Osteocyte (in vitro differentiated cells): ENCODE measurements at regions not wholly inside any gene's neighbourhood (a gene's known extent, or its start where the extent isn't known, plus 50 kb on each side); places are given as distances from the start of the nearest gene placed in this dataset.
A peak's percentile ranks its signal among the peaks of the same experiment; 100 is the strongest.

Source experiments
- DNase-seq: peaks from one replicate; pipeline ENCODE4 v3.0.0; 2021; ENCODE audit warnings: mixed read lengths; ENCODE audit not compliant: unreplicated experiment; ENCODE audit errors: extremely low spot score
- H3K27ac Mint-ChIP-seq: one replicate; pipeline ENCODE4 v1.8.0; 2021; ENCODE audit warnings: mild to moderate bottlenecking, mixed read lengths; ENCODE audit not compliant: unreplicated experiment
- H3K27me3 Mint-ChIP-seq: one replicate; pipeline ENCODE4 v1.8.0; 2021; ENCODE audit warnings: mixed read lengths; ENCODE audit not compliant: unreplicated experiment
- H3K36me3 Mint-ChIP-seq: one replicate; pipeline ENCODE4 v1.8.0; 2021; ENCODE audit warnings: mixed read lengths; ENCODE audit not compliant: unreplicated experiment
- H3K4me1 Mint-ChIP-seq: one replicate; pipeline ENCODE4 v1.8.0; 2021; ENCODE audit warnings: mixed read lengths; ENCODE audit not compliant: unreplicated experiment
- H3K4me3 Mint-ChIP-seq: one replicate; pipeline ENCODE4 v1.8.0; 2021; ENCODE audit warnings: mild to moderate bottlenecking, moderate library complexity, mixed read lengths; ENCODE audit not compliant: unreplicated experiment
- H3K9me3 Mint-ChIP-seq: one replicate; pipeline ENCODE4 v1.8.0; 2021; ENCODE audit warnings: mixed read lengths; ENCODE audit not compliant: unreplicated experiment
- TF ChIP-seq, protein P1 (sequence below): fragments of 200-600 bp; sonication (generic); IDR thresholded peaks from 2 replicates; pipeline ENCODE4 v1.5.0; 2021; ENCODE audit warnings: antibody characterized with exemption, mild to moderate bottlenecking, moderate library complexity

DNA sequence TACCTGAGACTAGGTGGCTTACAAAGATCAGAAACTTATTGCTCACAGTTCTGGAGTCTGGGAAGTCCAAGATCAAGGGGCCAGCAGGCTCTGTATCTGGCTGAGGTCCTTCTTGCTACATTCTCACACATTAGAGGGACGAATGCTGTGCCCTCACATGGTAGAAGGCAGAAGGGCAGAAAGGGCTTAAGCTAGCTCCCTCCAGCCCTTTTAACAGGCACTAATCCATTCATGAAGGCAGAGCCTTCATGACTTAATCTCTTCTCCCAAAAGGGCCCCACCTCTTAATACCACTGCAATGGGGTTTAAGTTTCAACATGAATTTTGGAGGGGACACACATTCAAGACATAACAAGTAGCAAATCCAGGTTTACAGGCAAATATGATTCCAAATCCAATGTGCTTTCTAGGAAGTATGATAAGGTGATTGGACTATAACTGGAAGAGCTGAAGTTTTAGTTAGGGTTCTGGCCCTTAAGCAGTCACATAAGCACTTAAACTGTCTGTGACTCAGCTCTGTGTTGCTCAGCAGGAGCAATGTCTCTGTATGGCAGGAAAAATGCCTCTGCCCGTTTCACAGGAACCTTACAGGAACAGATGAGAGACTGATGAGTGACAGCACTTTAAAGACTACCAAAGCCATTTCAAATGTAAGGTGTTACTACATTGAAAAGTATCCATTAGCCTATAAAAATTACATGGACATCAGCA, 119.6 kb upstream of the PTPRM start:
- Mint-ChIP-seq H3K36me3 (no peaks in the 10 kb centered on the region), H3K4me1 (no peaks in the 10 kb centered on the region), H3K9me3 (no peaks in the 10 kb centered on the region), H3K4me3 (no peak overlapping the region), H3K27ac (no peak overlapping the region), H3K27me3 (peaks cover 21% of the 10 kb centered on the region)
- no peak for DNase-seq
- TF ChIP-seq, protein P1, sequence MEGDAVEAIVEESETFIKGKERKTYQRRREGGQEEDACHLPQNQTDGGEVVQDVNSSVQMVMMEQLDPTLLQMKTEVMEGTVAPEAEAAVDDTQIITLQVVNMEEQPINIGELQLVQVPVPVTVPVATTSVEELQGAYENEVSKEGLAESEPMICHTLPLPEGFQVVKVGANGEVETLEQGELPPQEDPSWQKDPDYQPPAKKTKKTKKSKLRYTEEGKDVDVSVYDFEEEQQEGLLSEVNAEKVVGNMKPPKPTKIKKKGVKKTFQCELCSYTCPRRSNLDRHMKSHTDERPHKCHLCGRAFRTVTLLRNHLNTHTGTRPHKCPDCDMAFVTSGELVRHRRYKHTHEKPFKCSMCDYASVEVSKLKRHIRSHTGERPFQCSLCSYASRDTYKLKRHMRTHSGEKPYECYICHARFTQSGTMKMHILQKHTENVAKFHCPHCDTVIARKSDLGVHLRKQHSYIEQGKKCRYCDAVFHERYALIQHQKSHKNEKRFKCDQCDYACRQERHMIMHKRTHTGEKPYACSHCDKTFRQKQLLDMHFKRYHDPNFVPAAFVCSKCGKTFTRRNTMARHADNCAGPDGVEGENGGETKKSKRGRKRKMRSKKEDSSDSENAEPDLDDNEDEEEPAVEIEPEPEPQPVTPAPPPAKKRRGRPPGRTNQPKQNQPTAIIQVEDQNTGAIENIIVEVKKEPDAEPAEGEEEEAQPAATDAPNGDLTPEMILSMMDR = no peak

DNA sequence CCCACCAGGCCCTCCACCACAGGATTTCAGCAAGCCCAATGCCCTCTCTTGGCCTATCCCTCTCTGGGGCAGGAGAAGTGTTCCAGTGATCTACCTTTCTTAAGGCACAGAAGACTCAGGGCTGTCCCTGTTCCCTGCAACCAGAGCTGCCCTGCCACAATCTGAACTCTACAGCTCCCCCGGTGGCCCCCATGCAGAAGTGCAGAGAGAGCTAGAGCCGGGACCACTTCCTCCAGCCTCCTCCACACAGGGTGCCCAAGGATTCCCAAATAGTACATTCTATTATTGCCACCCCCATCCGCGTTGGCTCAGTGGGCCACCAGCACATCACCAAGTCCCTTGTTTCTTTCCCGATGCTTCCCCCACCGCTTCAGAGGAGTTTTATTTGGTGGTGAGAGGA, 114.8 kb upstream of the PTPRM start:
- H3K36me3 Mint-ChIP-seq = no peaks in the 10 kb centered on the region
- H3K4me1 Mint-ChIP-seq = no peaks in the 10 kb centered on the region
- TF ChIP-seq, protein P1 = peak; percentile 61
- no peaks in the 10 kb centered on the region for H3K9me3 Mint-ChIP-seq
- H3K27me3 Mint-ChIP-seq = peaks cover 32% of the 10 kb centered on the region
- peak; percentile 78 for DNase-seq
- H3K27ac Mint-ChIP-seq = no peak overlapping the region
- H3K4me3 Mint-ChIP-seq = no peak overlapping the region

DNA sequence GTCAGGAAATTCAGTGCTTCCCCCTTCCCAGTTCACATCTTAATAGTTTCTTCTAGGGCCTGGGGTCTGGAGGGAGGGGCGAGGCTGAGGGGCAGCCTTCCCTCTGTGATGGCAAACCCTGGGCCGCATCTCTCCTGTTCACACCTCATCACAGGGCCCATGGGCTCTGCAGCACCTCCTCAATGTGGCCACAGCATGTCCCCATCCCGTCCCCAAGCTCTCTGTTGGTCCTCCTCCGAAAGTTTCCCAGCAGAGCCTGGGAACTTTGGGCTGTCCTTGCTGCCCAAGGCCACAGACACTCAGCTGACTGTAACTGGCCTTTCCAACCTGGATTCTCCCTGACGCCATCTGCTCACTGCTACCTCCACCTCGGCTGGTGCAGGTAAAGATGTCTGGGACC, 112.7 kb upstream of the PTPRM start:
- H3K4me3 Mint-ChIP-seq = no peak overlapping the region
- H3K27me3 Mint-ChIP-seq = peaks cover 42% of the 10 kb centered on the region
- no peak overlapping the region for H3K27ac Mint-ChIP-seq
- TF ChIP-seq, protein P1 = no peak
- H3K36me3 Mint-ChIP-seq = no peaks in the 10 kb centered on the region
- DNase-seq = peak; percentile 38
- H3K9me3 Mint-ChIP-seq = no peaks in the 10 kb centered on the region
- H3K4me1 Mint-ChIP-seq = no peaks in the 10 kb centered on the region

DNA sequence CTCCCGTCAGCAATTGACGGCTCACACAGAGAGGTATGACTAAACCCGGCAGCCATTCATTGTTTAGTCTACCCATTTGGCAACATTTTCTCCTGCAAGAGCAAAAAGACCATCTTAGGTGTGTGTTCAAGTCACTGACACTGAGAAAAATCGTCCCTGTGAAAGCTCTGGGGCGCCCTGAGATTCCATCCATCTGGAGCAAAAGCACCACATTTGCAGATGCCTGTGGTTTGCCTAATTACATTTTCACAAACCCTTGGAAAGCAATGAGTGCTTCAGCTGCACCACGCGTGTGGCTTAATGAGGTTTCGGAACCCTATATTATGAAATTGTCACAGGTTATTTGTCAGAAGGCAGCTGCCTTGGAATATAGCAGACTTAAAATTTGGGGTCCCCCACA, 110.7 kb upstream of the PTPRM start:
- TF ChIP-seq, protein P1 = no peak
- no peak overlapping the region for H3K27ac Mint-ChIP-seq
- peak; percentile 30 for DNase-seq
- no peaks in the 10 kb centered on the region for H3K36me3 Mint-ChIP-seq
- H3K4me3 Mint-ChIP-seq = no peak overlapping the region
- no peaks in the 10 kb centered on the region for H3K9me3 Mint-ChIP-seq
- peaks cover 47% of the 10 kb centered on the region for H3K27me3 Mint-ChIP-seq
- H3K4me1 Mint-ChIP-seq = no peaks in the 10 kb centered on the region

DNA sequence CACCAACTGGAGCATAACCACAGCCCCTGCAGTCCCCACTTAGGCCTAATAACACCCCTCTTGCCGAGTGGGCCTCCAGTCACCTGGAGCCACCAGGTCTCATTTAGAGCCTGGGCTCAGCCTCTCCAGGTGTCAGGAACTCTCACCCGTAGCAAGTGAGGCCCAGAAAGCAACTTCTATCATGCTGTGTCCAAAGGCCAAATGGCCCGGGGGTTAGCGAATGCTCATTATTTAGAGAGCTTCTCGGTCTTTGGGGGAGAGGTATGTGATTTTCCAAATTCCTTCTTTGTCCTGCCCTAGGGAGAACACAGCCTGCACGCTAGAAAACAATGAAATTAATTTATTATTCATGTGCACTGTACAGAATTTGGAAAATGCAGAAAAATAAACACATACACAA, 109.9 kb upstream of the PTPRM start:
- H3K27ac Mint-ChIP-seq = no peak overlapping the region
- H3K4me1 Mint-ChIP-seq = no peaks in the 10 kb centered on the region
- peak; percentile 68 for DNase-seq
- H3K9me3 Mint-ChIP-seq = no peaks in the 10 kb centered on the region
- H3K36me3 Mint-ChIP-seq = no peaks in the 10 kb centered on the region
- H3K27me3 Mint-ChIP-seq = peaks cover 51% of the 10 kb centered on the region
- TF ChIP-seq, protein P1 = no peak
- no peak overlapping the region for H3K4me3 Mint-ChIP-seq
